Lower lobe of right lung (tissue), 2 donors: ENCODE measurements at regions not wholly inside any gene's neighbourhood (a gene's known extent, or its start where the extent isn't known, plus 50 kb on each side); places are given as distances from the start of the nearest gene placed in this dataset.

Source experiments
- ATAC-seq, 2 donors: fragments of 200-7000 bp; cut with Tn5 transposase; one replicate each; pipeline ENCODE4 v1.9.1; 2020 to 2022; ENCODE audit warnings: mild to moderate bottlenecking in 2 of 2, moderate library complexity in 2 of 2
- DNase-seq: peaks from one replicate; pipeline ENCODE4 v3.0.0-alpha.2; 2020
- H3K27ac ChIP-seq: fragments of 200-600 bp; one replicate; pipeline ENCODE4 v1.8.0; 2022
- H3K27me3 ChIP-seq: fragments of 200-600 bp; one replicate; pipeline ENCODE4 v1.8.0; 2022; ENCODE audit warnings: low read depth
- H3K36me3 ChIP-seq: fragments of 200-600 bp; one replicate; pipeline ENCODE4 v1.8.0; 2022; ENCODE audit warnings: mild to moderate bottlenecking
- H3K4me1 ChIP-seq: fragments of 200-600 bp; one replicate; pipeline ENCODE4 v1.8.0; 2022
- H3K4me3 ChIP-seq: fragments of 200-600 bp; one replicate; pipeline ENCODE4 v1.8.0; 2022; ENCODE audit warnings: mild to moderate bottlenecking
- H3K9me3 ChIP-seq: fragments of 200-600 bp; one replicate; pipeline ENCODE4 v1.8.0; 2022
- intact Hi-C: fragments of 100-400 bp; cut with DNase I; formaldehyde crosslinking; loops from one replicate; pipeline ENCODE4 v1.11.0; 2022
- TF ChIP-seq, protein P1 (sequence below): fragments of 200-600 bp; IDR thresholded peaks from one replicate; pipeline ENCODE4 v1.8.0; 2022; ENCODE audit warnings: antibody characterized with exemption, mild to moderate bottlenecking
- donor health status: DM: no; HTN: yes; CAD: no; lungs with severe emphysema.

DNA sequence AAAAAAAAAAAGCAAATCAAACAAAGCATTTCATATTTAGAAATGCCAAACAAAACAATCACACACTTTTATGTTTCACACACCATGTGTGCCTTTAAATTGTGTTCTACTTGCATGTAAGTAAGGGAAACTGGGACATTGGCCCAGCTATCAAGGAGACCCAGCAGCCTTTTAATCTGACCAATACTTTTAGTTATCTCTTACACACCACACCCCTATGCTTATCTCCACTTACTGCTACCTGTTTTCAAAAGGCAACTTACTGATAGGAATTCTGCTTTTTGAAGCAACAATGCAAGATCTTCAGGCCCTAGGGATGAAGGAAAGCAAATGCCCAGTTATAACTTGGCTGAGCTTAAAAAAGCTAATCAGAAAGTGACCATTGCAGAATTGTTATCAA, 1244.8 kb upstream of the SORCS1 start:
- intact Hi-C loops: no loop called here
- no peaks in the 10 kb centered on the region for H3K9me3 ChIP-seq
- no peak for DNase-seq
- ATAC-seq: no peak
- no peaks in the 10 kb centered on the region for H3K36me3 ChIP-seq
- TF ChIP-seq, protein P1, sequence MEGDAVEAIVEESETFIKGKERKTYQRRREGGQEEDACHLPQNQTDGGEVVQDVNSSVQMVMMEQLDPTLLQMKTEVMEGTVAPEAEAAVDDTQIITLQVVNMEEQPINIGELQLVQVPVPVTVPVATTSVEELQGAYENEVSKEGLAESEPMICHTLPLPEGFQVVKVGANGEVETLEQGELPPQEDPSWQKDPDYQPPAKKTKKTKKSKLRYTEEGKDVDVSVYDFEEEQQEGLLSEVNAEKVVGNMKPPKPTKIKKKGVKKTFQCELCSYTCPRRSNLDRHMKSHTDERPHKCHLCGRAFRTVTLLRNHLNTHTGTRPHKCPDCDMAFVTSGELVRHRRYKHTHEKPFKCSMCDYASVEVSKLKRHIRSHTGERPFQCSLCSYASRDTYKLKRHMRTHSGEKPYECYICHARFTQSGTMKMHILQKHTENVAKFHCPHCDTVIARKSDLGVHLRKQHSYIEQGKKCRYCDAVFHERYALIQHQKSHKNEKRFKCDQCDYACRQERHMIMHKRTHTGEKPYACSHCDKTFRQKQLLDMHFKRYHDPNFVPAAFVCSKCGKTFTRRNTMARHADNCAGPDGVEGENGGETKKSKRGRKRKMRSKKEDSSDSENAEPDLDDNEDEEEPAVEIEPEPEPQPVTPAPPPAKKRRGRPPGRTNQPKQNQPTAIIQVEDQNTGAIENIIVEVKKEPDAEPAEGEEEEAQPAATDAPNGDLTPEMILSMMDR: no peak
- no peak overlapping the region for H3K27ac ChIP-seq
- H3K4me1 ChIP-seq: no peaks in the 10 kb centered on the region
- H3K27me3 ChIP-seq: no peaks in the 10 kb centered on the region
- H3K4me3 ChIP-seq: no peak overlapping the region

DNA sequence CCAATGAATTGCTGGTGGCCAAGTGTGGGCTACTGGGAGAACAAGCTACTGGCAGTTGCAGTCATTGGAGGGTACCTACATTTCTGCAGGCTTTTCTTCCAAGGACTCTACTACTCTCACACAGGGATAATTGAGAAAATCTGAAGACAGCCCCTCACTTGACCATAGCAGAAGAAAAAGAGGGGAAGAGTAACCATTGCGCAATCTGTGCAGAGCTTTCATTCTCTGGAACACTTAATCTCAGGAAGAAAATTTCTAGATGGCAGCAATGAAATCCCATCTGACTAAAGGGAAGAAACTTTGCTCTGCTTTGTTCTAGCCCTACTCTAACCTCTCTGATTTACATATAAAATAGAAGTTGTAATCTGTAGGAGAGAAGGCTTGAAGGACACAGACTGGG, 1239.6 kb upstream of the SORCS1 start:
- ATAC-seq: no peak
- no peaks in the 10 kb centered on the region for H3K4me1 ChIP-seq
- H3K36me3 ChIP-seq: no peaks in the 10 kb centered on the region
- no peaks in the 10 kb centered on the region for H3K27me3 ChIP-seq
- H3K9me3 ChIP-seq: no peaks in the 10 kb centered on the region
- H3K27ac ChIP-seq: no peak overlapping the region
- TF ChIP-seq, protein P1: no peak
- DNase-seq: no peak
- intact Hi-C loops: no loop called here
- no peak overlapping the region for H3K4me3 ChIP-seq

DNA sequence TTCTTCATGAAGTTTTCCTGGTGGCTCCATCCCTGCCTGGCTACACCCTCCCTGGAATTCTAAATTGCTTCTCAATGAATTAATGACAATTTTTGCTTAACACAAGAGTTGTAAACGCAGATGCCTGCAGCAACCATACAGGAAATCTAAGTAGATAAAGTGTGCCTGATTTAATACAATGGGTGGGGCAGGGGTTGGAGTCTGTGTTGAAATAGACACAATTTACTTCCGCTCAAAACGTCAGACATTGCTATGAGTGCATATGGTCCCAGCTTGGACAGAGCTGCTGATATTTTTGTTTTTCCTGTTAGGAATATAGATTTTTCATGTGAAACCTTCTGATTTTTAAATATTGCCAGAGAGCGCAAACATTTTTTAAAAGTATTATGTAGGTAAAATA, 1235.0 kb upstream of the SORCS1 start:
- H3K9me3 ChIP-seq: no peaks in the 10 kb centered on the region
- intact Hi-C loops: no loop called here
- no peaks in the 10 kb centered on the region for H3K27me3 ChIP-seq
- no peaks in the 10 kb centered on the region for H3K36me3 ChIP-seq
- H3K4me3 ChIP-seq: no peak overlapping the region
- DNase-seq (no peak), ATAC-seq (no peak)
- H3K4me1 ChIP-seq: no peaks in the 10 kb centered on the region
- TF ChIP-seq, protein P1: no peak
- no peak overlapping the region for H3K27ac ChIP-seq

DNA sequence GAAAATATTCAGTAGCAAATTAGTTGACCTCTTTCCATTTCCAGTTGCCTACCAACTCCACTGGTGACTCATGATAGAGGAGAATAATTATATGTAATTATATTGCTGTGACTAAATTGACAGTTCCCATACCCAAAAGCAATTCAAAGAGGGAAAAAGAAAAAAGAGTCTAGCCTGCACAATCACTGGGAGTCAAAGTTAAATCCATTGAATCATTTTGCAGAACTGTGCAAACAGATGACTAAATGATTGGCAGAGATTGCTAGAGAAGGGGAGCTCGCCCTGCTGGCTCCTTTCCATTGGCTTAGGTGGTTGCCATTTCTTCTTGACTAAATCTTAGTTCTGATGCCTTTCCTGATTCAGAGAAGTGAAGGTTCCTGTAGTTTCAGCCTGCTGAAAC, 1228.6 kb upstream of the SORCS1 start:
- DNase-seq (no peak), ATAC-seq (no peak)
- TF ChIP-seq, protein P1: no peak
- no peak overlapping the region for H3K4me3 ChIP-seq
- H3K4me1 ChIP-seq: no peaks in the 10 kb centered on the region
- no peaks in the 10 kb centered on the region for H3K9me3 ChIP-seq
- intact Hi-C loops: no loop called here
- H3K27me3 ChIP-seq: no peaks in the 10 kb centered on the region
- H3K27ac ChIP-seq: no peak overlapping the region
- no peaks in the 10 kb centered on the region for H3K36me3 ChIP-seq

DNA sequence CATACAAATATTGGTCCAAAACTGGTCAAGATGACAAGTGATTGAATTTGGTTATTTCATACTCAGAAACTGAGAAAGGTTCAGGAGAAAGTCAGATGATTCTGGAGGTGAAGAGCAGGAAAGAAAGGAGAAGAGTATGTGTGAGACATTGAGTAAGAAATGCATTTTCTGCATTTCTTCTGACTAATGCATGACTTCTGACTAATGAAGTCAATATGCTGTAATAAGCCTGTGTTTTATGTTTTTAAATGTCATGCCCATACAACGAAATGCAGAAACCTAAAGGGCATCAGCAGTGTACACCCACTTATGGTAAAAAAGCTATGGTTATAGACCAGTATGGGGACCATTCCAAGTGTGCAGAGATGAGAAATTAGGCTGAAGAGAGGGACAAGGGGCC, 1227.8 kb upstream of the SORCS1 start:
- TF ChIP-seq, protein P1: no peak
- H3K9me3 ChIP-seq: no peaks in the 10 kb centered on the region
- intact Hi-C loops: no loop called here

DNA sequence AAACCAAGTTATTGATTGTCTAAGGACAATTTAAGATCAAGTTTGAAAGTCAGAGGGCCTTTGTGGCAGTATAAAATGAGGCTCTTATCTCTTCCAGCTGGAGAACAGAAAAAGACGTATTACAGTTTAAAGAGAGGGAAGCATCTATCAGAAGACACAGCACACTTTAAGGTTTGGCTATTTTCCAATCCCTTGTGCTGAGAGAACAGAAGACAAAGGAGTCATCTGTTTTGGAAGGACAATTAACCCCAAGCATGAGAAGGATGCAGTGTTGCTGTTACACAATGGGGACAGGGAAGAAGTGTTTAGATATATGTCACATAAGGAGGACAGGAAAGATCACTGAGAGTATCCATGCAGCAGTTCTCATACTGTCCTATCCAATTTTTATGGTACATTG, 1224.2 kb upstream of the SORCS1 start:
- no peak overlapping the region for H3K27ac ChIP-seq
- ATAC-seq: no peak
- H3K9me3 ChIP-seq: no peaks in the 10 kb centered on the region
- no peaks in the 10 kb centered on the region for H3K4me1 ChIP-seq
- DNase-seq: no peak
- H3K36me3 ChIP-seq: no peaks in the 10 kb centered on the region
- intact Hi-C loops: no loop called here
- no peak overlapping the region for H3K4me3 ChIP-seq
- H3K27me3 ChIP-seq: no peaks in the 10 kb centered on the region
- TF ChIP-seq, protein P1: no peak

More for the DNA sequence above, 1227.8 kb upstream of the SORCS1 start:
- H3K4me3 ChIP-seq: no peak overlapping the region
- no peaks in the 10 kb centered on the region for H3K4me1 ChIP-seq
- H3K27me3 ChIP-seq: no peaks in the 10 kb centered on the region
- H3K36me3 ChIP-seq: no peaks in the 10 kb centered on the region
- ATAC-seq (no peak), DNase-seq (no peak)
- H3K27ac ChIP-seq: no peak overlapping the region
